Keratinocyte (primary cell): ENCODE measurements at regions not wholly inside any gene's neighbourhood (a gene's known extent, or its start where the extent isn't known, plus 50 kb on each side); places are given as distances from the start of the nearest gene placed in this dataset.
"Not testable (repeated sequence)": the region's sequence is repeated elsewhere in the genome, so short reads cannot be mapped to it uniquely, and the experiment has no call there.

Experiments
- DNase-seq: peaks from one replicate; pipeline ENCODE4 v3.0.0-alpha.2; 2011; ENCODE audit warnings: low read depth, missing footprints, low spot score
- FAIRE-seq: peaks from 2 replicates; lab custom pipeline; 2011; peaks lifted over from hg19 to GRCh38; lab: Jason Lieb, UNC
- H2AFZ ChIP-seq: 2 replicates; pipeline ENCODE4 v1.6.0; 2012; ENCODE audit warnings: low read length, control low read depth, inconsistent platforms; ENCODE audit not compliant: control insufficient read depth
- H3K27ac ChIP-seq: 2 replicates; pipeline ENCODE4 v1.5.1; 2011; ENCODE audit warnings: low read length; ENCODE audit not compliant: control insufficient read depth, insufficient read depth
- H3K27me3 ChIP-seq: 3 replicates; pipeline ENCODE4 v1.6.0; 2011; ENCODE audit warnings: low read length; ENCODE audit not compliant: control insufficient read depth, insufficient read depth; ENCODE audit errors: extremely low read depth
- H3K36me3 ChIP-seq, 2 experiments: 2 replicates in 1 of 2; 3 replicates in 1 of 2; pipeline ENCODE4 v1.5.1; 2011; ENCODE audit warnings: low read length in 2 of 2, mild to moderate bottlenecking in 1 of 2; ENCODE audit not compliant: control insufficient read depth in 2 of 2, insufficient read depth in 2 of 2; ENCODE audit errors: extremely low read depth in 1 of 2
- H3K4me1 ChIP-seq: 3 replicates; pipeline ENCODE4 v1.5.1; 2011; ENCODE audit warnings: low read length; ENCODE audit not compliant: control insufficient read depth, insufficient read depth; ENCODE audit errors: extremely low read depth
- H3K4me2 ChIP-seq: 3 replicates; pipeline ENCODE4 v1.6.0; 2011; ENCODE audit warnings: low read depth, low read length; ENCODE audit not compliant: control insufficient read depth, insufficient read depth; ENCODE audit errors: extremely low read depth
- H3K4me3 ChIP-seq, 3 experiments: fragments of 200-600 bp in 1 of 3; sonication (generic) in 1 of 3; 2 replicates in 2 of 3; 3 replicates in 1 of 3; pipeline ENCODE4 v1.5.1; 2011 to 2016; ENCODE audit warnings: low read length in 3 of 3, mild to moderate bottlenecking in 3 of 3, control low read depth in 2 of 3, inconsistent platforms in 1 of 3, low read depth in 1 of 3, mixed read lengths in 1 of 3, mixed run types in 1 of 3, moderate library complexity in 1 of 3; ENCODE audit not compliant: control insufficient read depth in 2 of 3, insufficient read depth in 2 of 3; ENCODE audit errors: extremely low read depth in 1 of 3
- H3K79me2 ChIP-seq: 2 replicates; pipeline ENCODE4 v1.6.0; 2012; ENCODE audit warnings: low read length; ENCODE audit not compliant: control insufficient read depth, insufficient read depth
- H3K9ac ChIP-seq: 3 replicates; pipeline ENCODE4 v1.6.0; 2011; ENCODE audit warnings: low read length; ENCODE audit not compliant: control insufficient read depth, insufficient read depth; ENCODE audit errors: extremely low read depth
- H3K9me1 ChIP-seq: 3 replicates; pipeline ENCODE4 v1.6.0; 2011; ENCODE audit warnings: low read length; ENCODE audit not compliant: control insufficient read depth, insufficient read depth; ENCODE audit errors: extremely low read depth
- H3K9me3 ChIP-seq: 2 replicates; pipeline ENCODE4 v1.5.1; 2012; ENCODE audit warnings: low read depth, low read length; ENCODE audit not compliant: control insufficient read depth
- H4K20me1 ChIP-seq: 3 replicates; pipeline ENCODE4 v1.6.0; 2011; ENCODE audit warnings: low read length; ENCODE audit not compliant: control insufficient read depth, insufficient read depth; ENCODE audit errors: extremely low read depth
- CTCF ChIP-seq, 3 experiments: IDR thresholded peaks in 1 of 3; conservative IDR thresholded peaks in 1 of 3; optimal IDR thresholded peaks in 1 of 3; 2 replicates in 2 of 3; 3 replicates in 1 of 3; pipeline versions ENCODE3 to v1.5.1; 2011; ENCODE audit warnings: low read length in 3 of 3, mild to moderate bottlenecking in 3 of 3, moderate library complexity in 2 of 3, control low read depth in 1 of 3, inconsistent platforms in 1 of 3; ENCODE audit not compliant: insufficient read depth in 2 of 3; ENCODE audit errors: extremely low read depth in 1 of 3
- dilution Hi-C: fragments of 300-500 bp; cut with MboI; formaldehyde crosslinking; loops from one replicate; pipeline ENCODE4 v1.7.0; 2020; ENCODE audit warnings: low sequenced_read_pairs; ENCODE audit not compliant: extremely low pct_ligation_motif_present

GRCh38 chr2:89027536-89027935, 336.1 kb downstream of the RPIA start:
- dilution Hi-C loops, H3K4me2 ChIP-seq, H3K79me2 ChIP-seq, DNase-seq, H3K4me1 ChIP-seq, H3K27ac ChIP-seq, H3K4me3 ChIP-seq, H3K27me3 ChIP-seq, H2AFZ ChIP-seq, H3K9me3 ChIP-seq, FAIRE-seq, H3K36me3 ChIP-seq, H3K9ac ChIP-seq, H4K20me1 ChIP-seq, H3K9me1 ChIP-seq: not testable (repeated sequence)

- H3K79me2 ChIP-seq, H3K4me2 ChIP-seq, H2AFZ ChIP-seq, H3K36me3 ChIP-seq, H3K27me3 ChIP-seq, H4K20me1 ChIP-seq, FAIRE-seq, DNase-seq, H3K9ac ChIP-seq, H3K27ac ChIP-seq, H3K9me1 ChIP-seq, H3K9me3 ChIP-seq, dilution Hi-C loops, H3K4me1 ChIP-seq, H3K4me3 ChIP-seq: not testable (repeated sequence)
Measured at GRCh38 chr2:89029257-89029656, 337.8 kb downstream of the RPIA start.

DNA sequence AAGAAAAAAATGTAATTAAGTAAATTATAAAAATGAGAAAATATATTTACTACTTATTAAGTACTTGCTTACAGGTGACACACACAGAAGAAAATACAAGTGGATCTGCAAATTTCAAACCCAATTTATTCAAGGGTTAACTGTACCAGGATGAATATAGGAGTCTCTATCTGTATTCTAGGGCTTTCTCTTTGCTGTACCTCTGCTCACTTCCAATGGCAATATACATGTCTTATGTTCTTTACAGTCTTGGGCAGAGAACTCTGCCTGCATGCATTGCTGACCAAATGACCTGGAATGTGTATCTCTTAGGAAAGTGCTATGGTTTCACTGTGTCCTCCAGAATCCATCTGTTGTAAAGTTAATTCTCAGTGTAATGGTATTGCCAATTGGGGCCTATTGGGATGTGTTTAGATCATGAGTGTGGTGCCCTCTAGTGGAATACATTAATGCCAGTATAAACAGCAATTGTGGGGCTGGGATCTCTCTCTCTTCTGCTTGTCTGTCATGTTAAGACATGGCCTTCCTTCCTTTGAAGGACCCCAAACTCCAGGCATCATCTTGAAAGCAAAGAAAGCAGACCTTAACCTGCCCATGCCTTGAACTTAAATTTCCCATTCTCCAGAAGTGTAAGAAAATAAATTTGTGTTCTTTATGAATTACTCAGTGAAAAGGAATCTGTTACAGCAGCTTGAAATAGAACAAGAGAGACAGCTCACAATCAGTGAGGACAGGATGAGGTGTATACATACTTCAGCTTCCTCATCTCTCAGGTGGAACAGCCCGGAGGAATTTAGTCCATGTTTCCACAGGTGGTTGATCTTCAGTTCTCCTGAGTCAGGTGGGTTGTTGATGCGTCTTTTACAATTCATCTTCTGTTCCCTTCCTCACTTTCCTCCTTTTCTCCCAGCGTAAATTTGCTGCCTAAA, 356.9 kb downstream of the RPIA start:
- H2AFZ ChIP-seq, result peak overlapping the region; percentile 1
- dilution Hi-C loops, H4K20me1 ChIP-seq, H3K27ac ChIP-seq, H3K79me2 ChIP-seq, DNase-seq, H3K4me3 ChIP-seq, H3K9me1 ChIP-seq, H3K9me3 ChIP-seq, H3K36me3 ChIP-seq, H3K27me3 ChIP-seq, H3K9ac ChIP-seq, H3K4me2 ChIP-seq, H3K4me1 ChIP-seq: not testable (repeated sequence)
- peak in 2 of 3 experiments; percentile 34 to 43 for TF ChIP-seq CTCF (optimal IDR thresholded peaks at IDR 0.05 in 1 of 3, IDR thresholded peaks at IDR 0.05 in 1 of 3, conservative IDR thresholded peaks at IDR 0.05 in 1 of 3; ENCODE audit: extremely low read depth in 1 of 3, insufficient read depth in 2 of 3, low read length in 3 of 3)
- peak; percentile 73 for FAIRE-seq

- H3K27ac ChIP-seq, H3K9me1 ChIP-seq, dilution Hi-C loops, DNase-seq, H3K9me3 ChIP-seq, FAIRE-seq, H3K4me1 ChIP-seq, H2AFZ ChIP-seq, H3K4me3 ChIP-seq, H3K79me2 ChIP-seq, H3K4me2 ChIP-seq, H4K20me1 ChIP-seq, H3K36me3 ChIP-seq, H3K27me3 ChIP-seq, H3K9ac ChIP-seq: not testable (repeated sequence)
Measured at GRCh38 chr2:89058616-89059015, 367.1 kb downstream of the RPIA start.
